ENCODE measurements at regions not wholly inside any gene's neighbourhood (a gene's known extent, or its start where the extent isn't known, plus 50 kb on each side); places are given as distances from the start of the nearest gene placed in this dataset.

- no peak for TF ChIP-seq CTCF (conservative IDR thresholded peaks at IDR 0.05 in 1 of 2, IDR thresholded peaks at IDR 0.05 in 1 of 2; ENCODE audit: extremely low read depth in 1 of 2, insufficient read depth in 1 of 2, low read depth in 1 of 2, low read length in 2 of 2)
- no peak for TF ChIP-seq EZH2 (IDR thresholded peaks at IDR 0.05; ENCODE audit: borderline replicate concordance, low read length)
Measured at GRCh38 chr2:16334366-16334765, 331.3 kb downstream of the CYRIA start.
